Activated CD8-positive, alpha-beta memory T cell treated with anti-CD3 and anti-CD28 coated beads, Interleukin-2, amount 50 U/mL, for 4 hours (primary cell): ENCODE measurements at regions not wholly inside any gene's neighbourhood (a gene's known extent, or its start where the extent isn't known, plus 50 kb on each side); places are given as distances from the start of the nearest gene placed in this dataset.
"Not testable (repeated sequence)": the region's sequence is repeated elsewhere in the genome, so short reads cannot be mapped to it uniquely, and the experiment has no call there.

Experiments
- DNase-seq: peaks from one replicate; pipeline ENCODE4 v3.0.0-alpha.2; 2020

GRCh38 chr3:36097209-36097608 is 283.1 kb upstream of the STAC start:
- DNase-seq: no peak

GRCh38 chr3:36114353-36114752 is 266.0 kb upstream of the STAC start:
- no peak for DNase-seq

- no peak for DNase-seq
Measured at GRCh38 chr3:36124118-36124796, 256.0 kb upstream of the STAC start.

GRCh38 chr3:36132214-36132613 is 248.1 kb upstream of the STAC start:
- DNase-seq: no peak

- no peak for DNase-seq
Measured at GRCh38 chr3:36135863-36136262, 244.4 kb upstream of the STAC start.

GRCh38 chr3:36142746-36143145 is 237.6 kb upstream of the STAC start:
- no peak for DNase-seq

GRCh38 chr3:36146404-36146803 is 233.9 kb upstream of the STAC start:
- no peak for DNase-seq

- no peak for DNase-seq
Measured at GRCh38 chr3:36147934-36148558, 232.3 kb upstream of the STAC start.

- no peak for DNase-seq
Measured at GRCh38 chr3:36149447-36149865, 230.8 kb upstream of the STAC start.

GRCh38 chr3:36155515-36155914 is 224.8 kb upstream of the STAC start:
- DNase-seq: no peak

GRCh38 chr3:36164400-36164799 is 215.9 kb upstream of the STAC start:
- DNase-seq: no peak

GRCh38 chr3:36165509-36166290 is 214.6 kb upstream of the STAC start:
- DNase-seq: no peak

- DNase-seq: no peak
Measured at GRCh38 chr3:36166477-36166876, 213.8 kb upstream of the STAC start.

GRCh38 chr3:36172699-36173098 is 207.6 kb upstream of the STAC start:
- no peak for DNase-seq

- DNase-seq: no peak
Measured at GRCh38 chr3:36175113-36175812, 205.0 kb upstream of the STAC start.

- no peak for DNase-seq
Measured at GRCh38 chr3:36175916-36176461, 204.3 kb upstream of the STAC start.

- no peak for DNase-seq
Measured at GRCh38 chr3:36178018-36178417, 202.3 kb upstream of the STAC start.

- no peak for DNase-seq
Measured at GRCh38 chr3:36182024-36182423, 198.3 kb upstream of the STAC start.

- DNase-seq: not testable (repeated sequence)
Measured at GRCh38 chr3:36187197-36187596, 193.1 kb upstream of the STAC start.

- no peak for DNase-seq
Measured at GRCh38 chr3:36192901-36193300, 187.4 kb upstream of the STAC start.

GRCh38 chr3:36193448-36193847 is 186.9 kb upstream of the STAC start:
- no peak for DNase-seq

GRCh38 chr3:36196058-36196457 is 184.2 kb upstream of the STAC start:
- no peak for DNase-seq

GRCh38 chr3:36197151-36197550 is 183.2 kb upstream of the STAC start:
- no peak for DNase-seq
